Upper lobe of left lung (tissue), 6 donors: ENCODE measurements at regions not wholly inside any gene's neighbourhood (a gene's known extent, or its start where the extent isn't known, plus 50 kb on each side); places are given as distances from the start of the nearest gene placed in this dataset.

Source experiments
- ATAC-seq, 2 donors: fragments of 200-7000 bp; cut with Tn5 transposase; one replicate each; pipeline ENCODE4 v1.9.1; 2022; ENCODE audit warnings: mild to moderate bottlenecking in 2 of 2, moderate library complexity in 2 of 2; ENCODE audit not compliant: low FRiP score in 2 of 2
- DNase-seq, 2 donors: peaks; one replicate each; pipeline ENCODE4 v3.0.0-alpha.2; 2019 to 2020
- H3K27ac ChIP-seq, 4 donors: fragments of 200-600 bp; sonication (generic); one replicate each; pipeline ENCODE4 v1.5.1; 2016 to 2019
- H3K27me3 ChIP-seq, 4 donors: fragments of 200-600 bp; sonication (generic); one replicate each; pipeline ENCODE4 v1.5.1; 2017 to 2019
- H3K36me3 ChIP-seq, 4 donors: fragments of 200-600 bp; sonication (generic); one replicate each; pipeline ENCODE4 v1.5.1; 2016 to 2019
- H3K4me1 ChIP-seq, 4 donors: fragments of 200-600 bp; sonication (generic); one replicate each; pipeline ENCODE4 v1.5.1; 2018 to 2019
- H3K4me3 ChIP-seq, 4 donors: fragments of 200-600 bp; sonication (generic); one replicate each; pipeline ENCODE4 v1.5.1; 2017 to 2019; ENCODE audit warnings: mild to moderate bottlenecking in 2 of 4, moderate library complexity in 1 of 4
- H3K9me3 ChIP-seq, 4 donors: fragments of 200-600 bp; sonication (generic); one replicate each; pipeline ENCODE4 v1.5.1; 2018 to 2019
- EP300 ChIP-seq, 4 donors: sonication (generic); formaldehyde crosslinking; IDR thresholded peaks; one replicate each; pipeline ENCODE4 v1.5.1; 2017; ENCODE audit warnings: antibody characterized with exemption in 4 of 4, control low read depth in 2 of 4
- POLR2A ChIP-seq, 4 donors: fragments of 450-650 bp; IDR thresholded peaks; one replicate each; pipeline ENCODE4 v1.5.1; 2016 to 2017; ENCODE audit warnings: antibody characterized with exemption in 4 of 4, mild to moderate bottlenecking in 2 of 4
- POLR2AphosphoS5 ChIP-seq, 2 donors: sonication (generic); formaldehyde crosslinking; IDR thresholded peaks; one replicate each; pipeline ENCODE4 v1.5.1; 2017; ENCODE audit warnings: antibody characterized with exemption in 2 of 2
- WGBS, 2 donors: methylation state at CpG; one replicate each; pipeline ENCODE4 v1.1.5; 2017 to 2018; 5-methylcytosine and 5-hydroxymethylcytosine counted together
- TF ChIP-seq, protein P1 (sequence below), 6 experiments: fragments of 450-650 bp in 4 of 6; fragments of 200-600 bp in 2 of 6; sonication (generic) in 2 of 6; IDR thresholded peaks; one replicate each; pipeline ENCODE4 v1.5.1; 2016 to 2019; ENCODE audit warnings: antibody characterized with exemption in 6 of 6
- donor health status: DM: no; HTN: no; CAD: no; lungs with moderate emphysema.
- donor health status: DM: no; HTN: yes; CAD: no; lungs with severe emphysema.

DNA sequence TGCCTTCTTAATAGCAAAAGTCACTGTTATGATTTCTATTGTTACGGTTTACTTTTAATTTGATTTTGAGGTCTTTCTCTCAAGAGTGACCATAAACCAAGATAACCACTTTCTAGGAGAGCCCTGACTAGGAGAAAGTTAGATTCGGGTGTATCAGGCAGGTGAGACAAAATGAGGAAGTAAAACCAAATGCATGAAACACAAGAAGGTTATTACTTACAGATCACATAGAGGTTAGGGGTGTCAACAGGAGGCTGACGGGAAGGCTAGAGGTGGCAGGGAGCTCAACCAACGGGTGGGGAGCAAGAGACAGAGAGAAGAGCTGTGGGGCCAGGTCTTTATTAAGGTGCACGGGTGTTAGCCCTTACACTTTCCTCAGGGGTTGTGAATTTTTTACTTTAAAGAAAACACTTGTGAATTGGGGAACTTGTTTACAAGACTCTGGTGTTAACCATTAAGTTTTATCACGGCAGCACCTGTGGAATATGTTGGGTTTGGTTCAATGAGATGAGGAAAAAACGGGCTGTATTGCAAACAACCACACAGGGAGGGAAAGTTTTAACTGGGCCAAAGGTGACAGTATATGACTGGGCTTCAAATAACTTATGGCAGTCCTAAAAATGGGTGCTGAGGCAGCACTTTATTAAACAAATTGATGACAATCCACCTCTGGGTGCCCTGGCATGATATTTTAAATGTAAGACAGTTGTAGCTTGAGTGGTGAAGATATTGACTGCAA, 154.9 kb downstream of the SDHAF3 start:
- Histone ChIP-seq H3K9me3 (no peaks in the 10 kb centered on the region), H3K27me3 (no peaks in the 10 kb centered on the region), H3K4me3 (no peak overlapping the region), H3K4me1 (no peaks in the 10 kb centered on the region), H3K27ac (no peak overlapping the region), H3K36me3 (no peaks in the 10 kb centered on the region)
- ATAC-seq = no peak
- DNase-seq = no peak
- TF ChIP-seq POLR2A (IDR thresholded peaks at IDR 0.05) (no peak), POLR2AphosphoS5 (IDR thresholded peaks at IDR 0.05) (no peak), EP300 (IDR thresholded peaks at IDR 0.05) (no peak)
- TF ChIP-seq, protein P1, sequence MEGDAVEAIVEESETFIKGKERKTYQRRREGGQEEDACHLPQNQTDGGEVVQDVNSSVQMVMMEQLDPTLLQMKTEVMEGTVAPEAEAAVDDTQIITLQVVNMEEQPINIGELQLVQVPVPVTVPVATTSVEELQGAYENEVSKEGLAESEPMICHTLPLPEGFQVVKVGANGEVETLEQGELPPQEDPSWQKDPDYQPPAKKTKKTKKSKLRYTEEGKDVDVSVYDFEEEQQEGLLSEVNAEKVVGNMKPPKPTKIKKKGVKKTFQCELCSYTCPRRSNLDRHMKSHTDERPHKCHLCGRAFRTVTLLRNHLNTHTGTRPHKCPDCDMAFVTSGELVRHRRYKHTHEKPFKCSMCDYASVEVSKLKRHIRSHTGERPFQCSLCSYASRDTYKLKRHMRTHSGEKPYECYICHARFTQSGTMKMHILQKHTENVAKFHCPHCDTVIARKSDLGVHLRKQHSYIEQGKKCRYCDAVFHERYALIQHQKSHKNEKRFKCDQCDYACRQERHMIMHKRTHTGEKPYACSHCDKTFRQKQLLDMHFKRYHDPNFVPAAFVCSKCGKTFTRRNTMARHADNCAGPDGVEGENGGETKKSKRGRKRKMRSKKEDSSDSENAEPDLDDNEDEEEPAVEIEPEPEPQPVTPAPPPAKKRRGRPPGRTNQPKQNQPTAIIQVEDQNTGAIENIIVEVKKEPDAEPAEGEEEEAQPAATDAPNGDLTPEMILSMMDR (IDR thresholded peaks at IDR 0.05) = no peak
- 67 to 69% methylated on average over 7 of the region's 7 CpGs for WGBS, 2 donors

DNA sequence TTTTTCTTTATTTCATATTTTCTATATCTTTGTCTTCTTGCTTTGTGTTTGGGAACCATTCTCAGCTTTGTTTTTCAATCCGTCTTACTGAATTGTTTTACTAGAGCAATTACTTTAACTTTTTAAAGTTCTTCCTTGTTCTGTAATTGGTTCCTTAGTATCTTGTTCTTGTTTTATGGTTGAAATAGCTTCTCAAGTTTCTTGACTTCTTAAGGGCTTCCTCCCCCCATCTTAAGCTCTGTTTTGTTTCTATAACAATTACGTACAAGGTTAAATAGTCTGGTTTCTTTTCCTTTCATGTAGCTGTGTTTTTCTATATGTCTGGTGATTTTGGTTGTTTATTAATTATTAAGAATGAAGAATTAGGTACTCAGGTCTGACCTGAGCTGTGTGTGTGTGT, 158.0 kb downstream of the SDHAF3 start:
- TF ChIP-seq, protein P1 (IDR thresholded peaks at IDR 0.05) = no peak
- TF ChIP-seq EP300 (IDR thresholded peaks at IDR 0.05) (no peak), POLR2A (IDR thresholded peaks at IDR 0.05) (no peak), POLR2AphosphoS5 (IDR thresholded peaks at IDR 0.05) (no peak)
- WGBS, 2 donors = 58 to 80% methylated on average over 2 of the region's 2 CpGs

DNA sequence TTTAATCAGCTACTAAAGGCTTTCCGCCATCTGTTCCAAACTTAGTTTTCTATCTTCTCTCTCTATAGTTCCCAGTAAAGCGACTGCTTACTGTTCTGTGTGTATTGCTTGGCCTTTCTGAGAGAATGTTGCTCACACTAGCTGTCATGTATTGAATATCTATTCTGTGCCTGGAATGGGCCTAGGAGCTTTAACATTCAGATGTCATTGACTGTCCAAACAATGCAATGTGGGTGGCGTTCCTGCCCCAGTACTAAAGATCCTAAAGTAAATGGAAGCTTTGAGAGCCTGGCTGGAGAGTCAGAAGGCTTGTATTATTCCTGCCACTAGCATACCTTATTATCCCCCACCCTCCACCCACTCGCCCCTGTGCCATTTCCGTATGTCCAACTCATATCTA, 163.5 kb downstream of the SDHAF3 start:
- ATAC-seq (no peak), DNase-seq (no peak)
- Histone ChIP-seq H3K9me3 (no peaks in the 10 kb centered on the region), H3K4me3 (no peak overlapping the region), H3K4me1 (no peaks in the 10 kb centered on the region), H3K36me3 (no peaks in the 10 kb centered on the region), H3K27ac (no peak overlapping the region), H3K27me3 (no peaks in the 10 kb centered on the region)
- WGBS, 2 donors = 75 to 80% methylated on average over 5 of the region's 5 CpGs
- TF ChIP-seq POLR2A (IDR thresholded peaks at IDR 0.05) (no peak), EP300 (IDR thresholded peaks at IDR 0.05) (no peak), POLR2AphosphoS5 (IDR thresholded peaks at IDR 0.05) (no peak)
- TF ChIP-seq, protein P1 (IDR thresholded peaks at IDR 0.05) = no peak

More for the DNA sequence above, 158.0 kb downstream of the SDHAF3 start:
- no peak for ATAC-seq
- H3K4me1 ChIP-seq = no peaks in the 10 kb centered on the region
- no peaks in the 10 kb centered on the region for H3K36me3 ChIP-seq
- H3K27me3 ChIP-seq = no peaks in the 10 kb centered on the region
- no peaks in the 10 kb centered on the region for H3K9me3 ChIP-seq
- H3K4me3 ChIP-seq = no peak overlapping the region
- H3K27ac ChIP-seq = no peak overlapping the region
- no peak for DNase-seq

DNA sequence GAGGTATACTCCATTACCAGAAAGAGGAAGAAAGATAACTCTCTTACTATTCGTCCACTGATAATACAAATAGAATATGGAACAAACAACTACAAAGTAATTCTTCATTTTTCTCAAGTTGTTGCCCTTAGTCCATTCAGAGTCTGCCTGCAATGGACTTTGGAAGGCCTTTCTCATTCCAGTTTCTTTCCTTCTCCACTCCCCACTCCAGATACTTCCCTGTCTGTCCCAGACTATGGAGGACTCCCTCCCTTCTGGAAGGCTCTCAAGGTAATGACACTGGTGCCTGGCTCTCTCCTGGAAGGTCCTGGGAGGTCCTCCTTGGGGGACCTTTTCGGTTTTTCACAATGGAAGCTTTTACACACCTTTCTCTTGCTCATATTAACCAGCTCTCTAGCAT, 167.8 kb downstream of the SDHAF3 start:
- WGBS, 2 donors = 43 to 57% methylated on average over 2 of the region's 2 CpGs
- H3K4me1 ChIP-seq = no peaks in the 10 kb centered on the region
- H3K27me3 ChIP-seq = no peaks in the 10 kb centered on the region
- no peak overlapping the region for H3K27ac ChIP-seq
- no peak for ATAC-seq
- DNase-seq = no peak
- no peaks in the 10 kb centered on the region for H3K9me3 ChIP-seq
- no peaks in the 10 kb centered on the region for H3K36me3 ChIP-seq
- TF ChIP-seq EP300 (IDR thresholded peaks at IDR 0.05) = no peak
- TF ChIP-seq POLR2AphosphoS5 (IDR thresholded peaks at IDR 0.05) = no peak
- TF ChIP-seq, protein P1 (IDR thresholded peaks at IDR 0.05) = no peak
- TF ChIP-seq POLR2A (IDR thresholded peaks at IDR 0.05) = no peak
- H3K4me3 ChIP-seq = no peak overlapping the region

DNA sequence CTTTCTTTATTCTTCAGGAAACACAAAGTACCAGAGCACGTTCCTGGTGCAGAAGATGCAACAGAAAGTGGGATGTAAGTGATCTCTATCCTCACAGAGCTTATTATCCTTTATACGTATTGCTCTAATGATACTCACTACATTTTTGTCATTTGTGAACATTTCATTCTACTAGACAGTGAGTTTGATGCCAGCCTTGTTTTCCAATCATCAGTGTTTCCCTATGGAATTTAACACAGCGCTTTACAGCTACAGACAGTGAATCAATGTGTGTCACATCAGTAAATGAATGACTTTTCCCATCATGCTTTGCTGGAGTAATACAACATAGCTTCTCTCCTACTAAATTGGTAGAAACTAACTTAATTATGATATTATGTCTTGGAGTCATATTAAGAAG, 175.5 kb downstream of the SDHAF3 start:
- DNase-seq = no peak
- Histone ChIP-seq H3K27me3 (no peaks in the 10 kb centered on the region), H3K4me3 (no peak overlapping the region), H3K4me1 (no peaks in the 10 kb centered on the region), H3K27ac (no peak overlapping the region), H3K9me3 (no peaks in the 10 kb centered on the region), H3K36me3 (no peaks in the 10 kb centered on the region)
- TF ChIP-seq EP300 (IDR thresholded peaks at IDR 0.05) (no peak), POLR2A (IDR thresholded peaks at IDR 0.05) (no peak), POLR2AphosphoS5 (IDR thresholded peaks at IDR 0.05) (no peak)
- TF ChIP-seq, protein P1 (IDR thresholded peaks at IDR 0.05) = no peak
- ATAC-seq = no peak
- WGBS, 2 donors = 74 to 91% methylated on average over 3 of the region's 3 CpGs
